Renal cortex interstitium (tissue), 11 donors: ENCODE measurements at regions not wholly inside any gene's neighbourhood (a gene's known extent, or its start where the extent isn't known, plus 50 kb on each side); places are given as distances from the start of the nearest gene placed in this dataset.
A peak's percentile ranks its signal among the peaks of the same experiment; 100 is the strongest.

Experiments used
- DNase-seq, 11 donors: peaks; one replicate each; pipeline ENCODE4 v3.0.0-alpha.2; 2013; ENCODE audit warnings: low read depth in 9 of 11, low spot score in 4 of 11; ENCODE audit errors: extremely low read depth in 1 of 11

GRCh38 chr3:117298273-117298672 lies 588.7 kb downstream of the TUSC7 start:
- no peak for DNase-seq

- DNase-seq, result no peak
Measured at GRCh38 chr3:117302428-117302827, 592.8 kb downstream of the TUSC7 start.

GRCh38 chr3:117303443-117303842 lies 593.9 kb downstream of the TUSC7 start:
- no peak for DNase-seq

- no peak for DNase-seq
Measured at GRCh38 chr3:117304681-117305080, 595.1 kb downstream of the TUSC7 start.

- no peak for DNase-seq
Measured at GRCh38 chr3:117305681-117306080, 596.1 kb downstream of the TUSC7 start.

- DNase-seq, result no peak
Measured at GRCh38 chr3:117306299-117306698, 596.7 kb downstream of the TUSC7 start.

- DNase-seq, result no peak
Measured at GRCh38 chr3:117308353-117308752, 598.8 kb downstream of the TUSC7 start.

GRCh38 chr3:117308756-117309155 lies 599.2 kb downstream of the TUSC7 start:
- DNase-seq, result no peak

GRCh38 chr3:117310536-117310935 lies 601.0 kb downstream of the TUSC7 start:
- no peak for DNase-seq

GRCh38 chr3:117314441-117315150 lies 605.0 kb downstream of the TUSC7 start:
- no peak for DNase-seq

GRCh38 chr3:117322866-117323265 lies 613.3 kb downstream of the TUSC7 start:
- peak in 9 of 11 donors; percentile 1 to 27 (median 12) for DNase-seq

GRCh38 chr3:117346901-117347300 lies 637.3 kb downstream of the TUSC7 start:
- DNase-seq, result no peak

GRCh38 chr3:117348884-117349283 lies 639.3 kb downstream of the TUSC7 start:
- no peak for DNase-seq

GRCh38 chr3:117349566-117349965 lies 640.0 kb downstream of the TUSC7 start:
- DNase-seq, result no peak

- no peak for DNase-seq
Measured at GRCh38 chr3:117350371-117350770, 640.8 kb downstream of the TUSC7 start.

- peak in 1 of 11 donors; percentile 4 for DNase-seq
Measured at GRCh38 chr3:117355566-117355965, 646.0 kb downstream of the TUSC7 start.

GRCh38 chr3:117356091-117356705 lies 646.6 kb downstream of the TUSC7 start:
- no peak for DNase-seq

GRCh38 chr3:117358717-117359314 lies 649.2 kb downstream of the TUSC7 start:
- no peak for DNase-seq

GRCh38 chr3:117366574-117366973 lies 657.0 kb downstream of the TUSC7 start:
- DNase-seq, result no peak

- no peak for DNase-seq
Measured at GRCh38 chr3:117367861-117368260, 658.3 kb downstream of the TUSC7 start.

- DNase-seq, result no peak
Measured at GRCh38 chr3:117380631-117381030, 671.1 kb downstream of the TUSC7 start.
